ENCODE measurements at regions not wholly inside any gene's neighbourhood (a gene's known extent, or its start where the extent isn't known, plus 50 kb on each side); places are given as distances from the start of the nearest gene placed in this dataset.

DNA sequence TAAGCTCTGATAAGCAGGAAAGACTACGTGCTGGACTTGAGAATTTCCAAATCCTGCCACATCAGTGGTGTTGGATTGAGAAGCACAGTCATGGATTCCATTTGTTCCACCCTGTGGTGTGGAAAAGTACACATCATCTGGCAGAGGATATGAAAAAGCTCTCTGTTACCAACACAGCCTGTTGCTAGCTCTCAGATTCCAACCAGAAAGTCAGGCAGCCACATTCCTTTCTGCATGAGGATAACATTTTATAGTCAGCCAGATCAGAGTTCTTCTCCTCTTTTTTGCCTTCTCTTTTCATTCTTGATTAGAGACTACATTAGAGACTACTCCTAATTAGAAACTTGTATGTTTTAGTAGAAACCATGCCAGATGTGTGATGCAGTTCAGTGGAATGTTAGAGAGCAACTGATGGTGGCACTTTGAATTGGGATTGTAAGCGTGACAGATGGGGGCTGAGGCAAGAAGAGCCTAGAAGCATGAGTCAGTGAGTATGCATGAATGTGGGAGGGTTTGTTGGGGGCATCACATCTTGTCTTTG, 61.2 kb upstream of the STXBP6 start:
- TF ChIP-seq, protein P1, sequence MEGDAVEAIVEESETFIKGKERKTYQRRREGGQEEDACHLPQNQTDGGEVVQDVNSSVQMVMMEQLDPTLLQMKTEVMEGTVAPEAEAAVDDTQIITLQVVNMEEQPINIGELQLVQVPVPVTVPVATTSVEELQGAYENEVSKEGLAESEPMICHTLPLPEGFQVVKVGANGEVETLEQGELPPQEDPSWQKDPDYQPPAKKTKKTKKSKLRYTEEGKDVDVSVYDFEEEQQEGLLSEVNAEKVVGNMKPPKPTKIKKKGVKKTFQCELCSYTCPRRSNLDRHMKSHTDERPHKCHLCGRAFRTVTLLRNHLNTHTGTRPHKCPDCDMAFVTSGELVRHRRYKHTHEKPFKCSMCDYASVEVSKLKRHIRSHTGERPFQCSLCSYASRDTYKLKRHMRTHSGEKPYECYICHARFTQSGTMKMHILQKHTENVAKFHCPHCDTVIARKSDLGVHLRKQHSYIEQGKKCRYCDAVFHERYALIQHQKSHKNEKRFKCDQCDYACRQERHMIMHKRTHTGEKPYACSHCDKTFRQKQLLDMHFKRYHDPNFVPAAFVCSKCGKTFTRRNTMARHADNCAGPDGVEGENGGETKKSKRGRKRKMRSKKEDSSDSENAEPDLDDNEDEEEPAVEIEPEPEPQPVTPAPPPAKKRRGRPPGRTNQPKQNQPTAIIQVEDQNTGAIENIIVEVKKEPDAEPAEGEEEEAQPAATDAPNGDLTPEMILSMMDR (IDR thresholded peaks at IDR 0.05): no peak
- no peak for TF ChIP-seq POLR2A (IDR thresholded peaks at IDR 0.05)
